ENCODE measurements at regions not wholly inside any gene's neighbourhood (a gene's known extent, or its start where the extent isn't known, plus 50 kb on each side); places are given as distances from the start of the nearest gene placed in this dataset.

DNA sequence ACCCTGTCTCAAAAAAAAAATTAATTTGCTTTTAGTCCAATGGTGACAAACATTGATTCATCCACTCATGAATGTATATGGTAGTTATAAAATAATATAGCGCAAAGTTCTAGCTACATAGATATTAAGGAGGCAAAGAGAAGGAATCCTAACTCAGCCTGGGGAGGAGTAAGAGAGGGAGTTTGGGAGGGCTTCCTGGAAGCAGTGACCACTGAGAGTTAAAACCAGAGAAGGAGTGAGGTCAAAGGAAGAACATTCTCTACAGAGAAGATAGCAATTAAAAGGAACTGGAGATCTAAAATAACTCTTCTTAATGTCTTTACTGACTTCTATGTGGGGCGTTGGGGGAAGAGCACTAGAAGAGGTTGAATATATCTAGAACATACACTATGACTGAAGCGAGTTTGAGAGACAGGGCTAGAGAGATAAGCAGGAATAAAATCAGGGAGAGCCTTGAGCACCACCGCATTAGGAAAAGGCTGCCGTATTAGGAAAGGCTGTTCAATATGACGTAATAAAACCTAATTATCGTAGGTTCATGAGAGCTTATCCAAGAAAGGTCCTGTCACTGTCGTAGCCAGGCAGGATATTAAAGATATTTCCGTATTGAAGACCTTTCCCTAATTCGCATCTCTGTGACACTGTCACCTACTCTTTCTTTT is 81.8 kb upstream of the CNKSR3 start:
- H3K4me3 Mint-ChIP-seq = no peak overlapping the region
- H3K36me3 Mint-ChIP-seq = no peaks in the 10 kb centered on the region
- H3K4me1 Mint-ChIP-seq = no peaks in the 10 kb centered on the region
- ATAC-seq = no peak
- no peak for DNase-seq (ENCODE audit: low spot score in 2 of 2)
- H3K9me3 Mint-ChIP-seq = no peaks in the 10 kb centered on the region
- no peak overlapping the region for H3K27ac Mint-ChIP-seq

DNA sequence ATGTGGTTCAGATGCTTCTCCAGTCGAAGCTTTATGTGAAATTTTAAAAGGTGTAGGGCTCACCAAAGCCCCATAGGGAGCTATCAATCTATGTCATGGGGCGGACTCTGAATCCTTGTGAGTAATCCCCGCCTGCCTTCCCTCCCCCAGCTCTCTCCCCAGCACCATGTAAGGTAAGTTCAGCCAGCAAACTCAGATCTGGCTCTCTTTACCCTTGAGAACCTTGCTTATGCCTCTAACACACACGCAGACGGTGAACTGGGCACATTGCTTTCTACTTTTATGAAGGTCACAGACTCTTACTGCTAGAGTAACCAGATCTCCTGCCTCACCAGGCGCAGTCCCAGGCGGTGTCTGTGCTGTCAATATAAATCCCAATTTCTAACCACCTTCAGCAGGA is 82.6 kb upstream of the CNKSR3 start:
- Mint-ChIP-seq H3K27ac (no peak overlapping the region), H3K4me1 (no peaks in the 10 kb centered on the region), H3K4me3 (no peak overlapping the region), H3K36me3 (no peaks in the 10 kb centered on the region), H3K9me3 (no peaks in the 10 kb centered on the region)
- ATAC-seq (no peak), DNase-seq (ENCODE audit: low spot score in 2 of 2) (no peak)

DNA sequence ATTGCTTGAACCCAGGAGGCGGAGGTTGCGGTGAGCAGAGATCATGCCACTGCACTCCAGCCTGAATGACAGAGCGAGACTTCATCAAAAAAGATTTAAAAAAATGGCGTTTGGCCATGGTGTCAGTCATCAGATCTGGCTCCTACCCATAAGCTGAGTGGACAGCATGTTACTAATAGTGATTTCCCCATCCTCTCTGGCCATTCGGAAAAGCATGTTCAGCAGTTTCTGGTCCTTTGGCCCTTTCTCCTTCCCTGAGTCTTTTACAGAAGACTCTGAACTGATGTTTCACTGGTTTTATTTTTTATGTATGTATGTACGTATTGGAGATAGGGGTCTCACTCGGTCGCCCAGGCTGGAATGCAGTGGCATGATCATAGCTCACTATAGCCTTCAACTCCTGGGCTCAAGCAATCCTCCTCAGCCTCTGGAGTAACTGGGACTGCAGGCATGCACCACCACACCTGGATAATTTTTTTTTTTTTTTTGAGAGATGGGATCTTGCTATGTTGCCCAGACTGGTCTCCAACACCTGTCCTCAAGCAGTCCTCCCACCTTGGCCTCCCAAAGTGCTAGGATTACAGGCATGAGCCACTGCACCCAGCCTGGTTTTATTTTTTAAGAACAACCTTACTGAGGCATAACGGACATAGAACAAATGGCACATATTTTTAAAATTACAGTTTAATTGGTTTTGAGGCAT is 84.2 kb upstream of the CNKSR3 start:
- no peak overlapping the region for H3K4me3 Mint-ChIP-seq
- H3K4me1 Mint-ChIP-seq = peaks cover 5% of the 10 kb centered on the region
- no peaks in the 10 kb centered on the region for H3K36me3 Mint-ChIP-seq
- no peak overlapping the region for H3K27ac Mint-ChIP-seq
- H3K9me3 Mint-ChIP-seq = no peaks in the 10 kb centered on the region
- no peak for DNase-seq (ENCODE audit: low spot score in 2 of 2)
- no peak for ATAC-seq

DNA sequence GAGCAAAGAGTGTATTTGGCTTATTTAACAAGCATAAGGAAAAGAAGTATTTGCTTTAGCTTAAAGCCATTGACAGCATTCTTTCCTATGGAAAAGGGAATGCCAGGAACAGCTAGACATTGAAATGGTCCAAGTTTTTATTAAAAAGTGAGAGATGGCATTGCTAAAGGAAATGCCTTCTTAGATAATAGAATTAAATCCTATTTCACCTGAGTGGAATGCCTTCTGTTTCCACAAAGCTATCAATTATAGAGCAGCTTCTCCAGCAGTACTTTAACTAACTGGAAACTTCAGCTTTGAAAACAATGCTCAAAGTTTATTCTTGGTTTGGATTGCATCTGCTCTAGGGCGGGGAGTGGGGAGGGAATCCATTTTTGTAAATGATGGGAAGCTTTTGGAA is 85.1 kb upstream of the CNKSR3 start:
- Mint-ChIP-seq H3K4me3 (no peak overlapping the region), H3K9me3 (no peaks in the 10 kb centered on the region), H3K4me1 (peaks cover 5% of the 10 kb centered on the region), H3K27ac (no peak overlapping the region), H3K36me3 (no peaks in the 10 kb centered on the region)
- ATAC-seq (no peak), DNase-seq (ENCODE audit: low spot score in 2 of 2) (no peak)

DNA sequence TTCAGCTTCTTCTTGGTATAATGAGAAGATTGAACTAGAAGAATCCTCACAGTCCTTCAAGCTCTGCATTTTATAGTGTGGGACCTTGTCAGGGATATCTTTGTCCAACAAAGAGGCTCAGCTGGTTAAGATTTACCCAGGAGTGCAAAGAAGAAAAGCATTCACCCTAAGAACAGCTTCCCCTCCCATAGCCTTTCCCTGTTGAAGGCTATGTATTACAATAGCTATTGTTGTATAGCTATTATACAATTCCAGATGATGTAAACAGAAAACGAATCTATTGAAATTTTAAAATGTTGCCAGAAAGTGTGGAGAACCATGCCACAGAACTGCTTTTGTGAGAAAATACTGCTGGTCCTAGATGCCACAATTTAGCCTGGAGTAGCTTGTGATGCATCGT is 85.5 kb upstream of the CNKSR3 start:
- Mint-ChIP-seq H3K9me3 (no peaks in the 10 kb centered on the region), H3K4me1 (peaks cover 5% of the 10 kb centered on the region), H3K27ac (no peak overlapping the region), H3K4me3 (no peak overlapping the region), H3K36me3 (no peaks in the 10 kb centered on the region)
- ATAC-seq (no peak), DNase-seq (ENCODE audit: low spot score in 2 of 2) (no peak)

DNA sequence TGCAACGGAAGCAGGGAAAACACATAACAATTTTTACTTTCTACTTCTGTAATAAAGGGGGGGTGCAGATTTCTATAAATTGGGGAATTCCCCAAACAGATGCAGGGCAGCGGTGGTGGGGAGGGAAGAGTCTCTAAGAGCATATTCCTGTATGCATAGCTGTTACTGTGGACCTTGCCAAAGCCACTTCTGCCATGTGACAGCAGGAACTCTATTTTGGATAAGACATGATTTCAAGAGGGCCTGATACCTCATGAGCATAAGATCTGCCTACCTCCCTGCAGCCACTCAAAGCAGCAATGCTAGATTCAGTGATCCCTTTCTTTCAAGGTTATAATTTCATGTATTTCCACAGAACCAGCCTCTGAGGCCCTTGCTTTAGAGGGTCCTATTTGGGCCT is 86.2 kb upstream of the CNKSR3 start:
- Mint-ChIP-seq H3K27ac (no peak overlapping the region), H3K36me3 (no peaks in the 10 kb centered on the region), H3K4me1 (peaks cover 5% of the 10 kb centered on the region), H3K9me3 (no peaks in the 10 kb centered on the region), H3K4me3 (no peak overlapping the region)
- DNase-seq (ENCODE audit: low spot score in 2 of 2) = no peak
- no peak for ATAC-seq

DNA sequence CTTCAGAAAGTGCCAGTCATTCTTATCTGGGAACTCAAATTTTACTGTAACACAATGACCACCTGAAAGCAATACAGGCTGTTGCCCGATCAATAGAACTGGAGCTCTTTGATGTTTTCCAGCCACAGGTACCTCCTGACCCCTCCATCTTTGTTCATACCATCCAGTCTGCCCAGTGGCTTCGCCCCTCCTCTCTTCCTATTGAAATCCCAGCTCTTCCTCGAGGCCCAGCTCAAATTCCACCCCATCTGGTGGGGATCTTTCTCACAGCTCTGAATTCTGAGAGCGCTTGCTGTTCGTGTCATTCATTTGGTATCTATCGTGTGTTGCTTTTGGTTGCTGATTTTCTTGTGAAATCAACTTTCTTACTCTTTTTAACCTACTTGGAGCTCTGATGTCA is 87.9 kb upstream of the CNKSR3 start:
- Mint-ChIP-seq H3K4me3 (no peak overlapping the region), H3K27ac (no peak overlapping the region), H3K36me3 (no peaks in the 10 kb centered on the region), H3K4me1 (peaks cover 5% of the 10 kb centered on the region), H3K9me3 (no peaks in the 10 kb centered on the region)
- ATAC-seq (no peak), DNase-seq (ENCODE audit: low spot score in 2 of 2) (no peak)

DNA sequence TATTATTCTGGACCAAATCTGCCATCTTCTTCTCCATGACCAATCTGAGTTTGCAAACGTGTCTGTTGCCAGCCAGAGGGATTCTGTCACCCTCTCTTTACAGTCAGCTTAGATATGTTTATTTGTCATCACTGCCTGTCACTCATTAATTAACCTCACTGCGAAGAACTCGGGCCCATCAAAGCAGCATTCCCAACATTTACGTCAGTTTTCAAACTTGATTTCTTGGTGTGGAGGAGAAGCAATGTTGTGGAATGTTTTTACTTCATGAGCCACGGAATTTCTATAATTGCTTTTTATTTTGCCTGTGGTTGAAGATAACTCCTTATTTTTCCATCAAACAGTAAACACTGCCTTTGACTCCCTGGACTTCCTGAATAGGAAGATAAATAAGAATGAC is 91.8 kb upstream of the CNKSR3 start:
- Mint-ChIP-seq H3K4me1 (peaks cover 32% of the 10 kb centered on the region), H3K36me3 (peaks cover 5% of the 10 kb centered on the region), H3K4me3 (no peak overlapping the region), H3K27ac (no peak overlapping the region), H3K9me3 (no peaks in the 10 kb centered on the region)
- ATAC-seq = no peak
- DNase-seq (ENCODE audit: low spot score in 2 of 2) = no peak

DNA sequence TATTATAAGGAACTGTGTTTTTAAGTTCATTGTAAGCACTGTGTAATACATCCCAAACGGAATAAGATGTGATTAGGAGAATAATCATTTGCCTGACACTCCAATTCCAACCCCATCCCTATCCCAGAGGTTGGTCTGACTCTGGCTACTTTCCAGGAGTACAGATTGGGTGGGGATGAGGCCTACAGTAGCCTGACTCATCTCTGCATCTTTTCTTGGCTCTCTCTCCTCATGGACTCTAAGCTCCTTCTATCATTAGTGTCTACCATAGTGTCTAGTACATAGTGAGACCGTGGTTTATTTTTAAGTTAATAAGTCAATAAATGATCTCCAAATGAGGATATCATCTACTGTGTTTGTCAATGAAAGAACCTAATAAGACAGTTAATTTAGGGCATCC is 92.2 kb upstream of the CNKSR3 start:
- Mint-ChIP-seq H3K4me3 (no peak overlapping the region), H3K4me1 (peaks cover 32% of the 10 kb centered on the region), H3K36me3 (peaks cover 5% of the 10 kb centered on the region), H3K27ac (no peak overlapping the region), H3K9me3 (no peaks in the 10 kb centered on the region)
- DNase-seq (ENCODE audit: low spot score in 2 of 2) = no peak
- no peak for ATAC-seq

DNA sequence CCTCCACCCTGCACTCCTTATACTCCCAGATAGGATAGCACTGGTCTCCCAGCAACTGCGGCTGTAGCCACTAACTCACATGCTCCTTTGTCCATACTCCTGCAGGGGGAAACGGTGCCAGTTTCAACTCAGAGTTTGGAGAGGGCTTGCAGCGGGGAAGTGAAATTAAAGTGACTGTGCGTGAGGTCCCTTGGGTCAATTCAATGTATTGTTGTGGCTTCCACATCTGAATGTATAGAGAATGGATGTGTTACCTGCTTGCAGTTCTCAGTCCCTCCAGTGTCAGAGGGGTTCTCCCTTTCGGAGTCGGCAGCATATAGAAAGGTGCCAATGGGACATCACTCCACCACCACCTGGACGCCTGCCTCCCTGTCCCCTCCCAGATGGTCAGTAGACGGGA is 93.6 kb upstream of the CNKSR3 start:
- Mint-ChIP-seq H3K4me3 (no peak overlapping the region), H3K27ac (no peak overlapping the region), H3K4me1 (peaks cover 27% of the 10 kb centered on the region)

DNA sequence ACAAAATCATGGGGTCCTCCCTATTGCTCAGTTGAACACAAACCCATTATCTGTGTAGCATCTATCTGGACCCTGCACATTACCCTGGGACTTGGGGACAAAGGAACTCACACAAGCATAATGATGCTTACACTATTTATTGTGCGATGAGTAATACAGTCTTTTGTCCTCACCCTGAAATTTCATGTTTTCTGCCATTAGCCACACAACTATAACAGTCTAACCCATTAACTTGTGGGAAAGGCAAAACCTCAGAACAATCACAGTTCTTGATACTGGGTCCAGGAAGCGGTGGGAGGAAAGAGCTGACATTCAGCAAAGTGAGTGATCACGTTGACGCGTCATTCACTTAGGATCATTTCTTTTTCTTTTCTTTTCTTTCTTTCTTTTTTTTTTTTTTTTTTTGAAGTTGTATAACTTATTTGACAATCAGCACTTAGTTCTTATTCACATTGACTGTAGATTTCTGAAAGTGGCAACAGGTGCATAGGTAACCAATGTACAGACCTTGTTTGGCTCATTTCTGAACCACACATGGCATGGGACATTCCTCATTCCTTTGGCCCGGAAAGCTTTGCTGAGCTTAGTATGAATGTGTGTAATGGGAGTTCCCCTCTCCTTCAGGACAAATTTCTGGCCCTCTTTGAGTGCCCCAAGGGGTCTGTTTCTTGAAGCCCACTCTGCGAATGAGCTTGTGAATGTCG is 94.8 kb upstream of the CNKSR3 start:
- ATAC-seq = peak; percentile 76
- no peak for DNase-seq (ENCODE audit: low spot score in 2 of 2)
- Mint-ChIP-seq H3K36me3 (peaks cover 5% of the 10 kb centered on the region), H3K4me1 (peaks cover 27% of the 10 kb centered on the region), H3K27ac (peak overlapping the region; percentile 91), H3K9me3 (no peaks in the 10 kb centered on the region), H3K4me3 (peak overlapping the region; percentile 69)

More for the DNA sequence above, 93.6 kb upstream of the CNKSR3 start:
- peaks cover 5% of the 10 kb centered on the region for H3K36me3 Mint-ChIP-seq
- no peaks in the 10 kb centered on the region for H3K9me3 Mint-ChIP-seq
- ATAC-seq (no peak), DNase-seq (ENCODE audit: low spot score in 2 of 2) (no peak)

DNA sequence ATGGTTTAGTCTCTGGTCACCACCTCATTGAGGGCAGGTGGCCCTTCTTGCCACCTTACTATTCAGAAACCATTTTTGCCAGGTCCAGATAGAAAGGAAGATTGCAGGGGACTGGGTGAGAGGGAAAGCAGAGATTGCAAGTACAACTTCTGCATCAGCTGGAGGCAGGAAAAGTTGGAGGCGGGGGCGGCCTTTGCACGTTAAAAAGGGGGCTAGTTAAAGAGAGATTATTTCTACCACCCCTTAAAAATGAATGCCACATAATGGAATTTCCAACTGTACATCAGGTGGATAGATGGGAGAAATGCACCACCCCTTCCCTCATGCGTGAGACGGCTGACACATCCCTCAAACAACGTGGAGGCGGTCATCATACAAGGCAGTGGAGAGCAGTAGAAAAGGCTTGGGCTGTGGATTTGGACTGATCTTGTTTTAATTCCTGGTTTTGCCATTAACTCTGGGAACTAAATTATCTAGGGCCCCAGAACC is 95.4 kb upstream of the CNKSR3 start:
- H3K4me1 Mint-ChIP-seq = peaks cover 28% of the 10 kb centered on the region
- H3K36me3 Mint-ChIP-seq = peaks cover 5% of the 10 kb centered on the region
- no peak for ATAC-seq
- H3K9me3 Mint-ChIP-seq = no peaks in the 10 kb centered on the region
- no peak for DNase-seq (ENCODE audit: low spot score in 2 of 2)
- peak overlapping the region; percentile 69 for H3K4me3 Mint-ChIP-seq
- peak overlapping the region; percentile 91 for H3K27ac Mint-ChIP-seq

DNA sequence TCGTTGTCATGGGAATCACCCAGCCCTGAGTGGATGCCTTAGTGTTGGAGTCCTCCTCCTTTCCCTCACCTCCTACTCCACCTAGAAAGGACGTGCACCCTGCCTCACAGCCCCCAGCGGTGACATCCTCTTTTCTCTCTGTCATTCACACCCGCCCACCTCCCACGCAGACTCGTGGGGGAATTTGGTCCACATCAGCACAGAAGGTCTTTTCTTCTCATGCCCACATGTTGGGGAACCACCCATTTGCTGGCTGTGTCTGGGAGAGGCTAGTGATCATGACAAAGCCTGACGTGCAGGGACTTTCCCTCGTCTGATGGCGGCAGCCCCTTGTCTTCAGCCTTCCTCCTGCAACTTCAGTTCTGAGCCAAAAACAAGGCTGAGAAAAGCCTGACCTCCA is 96.0 kb upstream of the CNKSR3 start:
- Mint-ChIP-seq H3K4me3 (peak overlapping the region; percentile 69), H3K4me1 (peaks cover 32% of the 10 kb centered on the region)
- peak; percentile 92 for ATAC-seq

DNA sequence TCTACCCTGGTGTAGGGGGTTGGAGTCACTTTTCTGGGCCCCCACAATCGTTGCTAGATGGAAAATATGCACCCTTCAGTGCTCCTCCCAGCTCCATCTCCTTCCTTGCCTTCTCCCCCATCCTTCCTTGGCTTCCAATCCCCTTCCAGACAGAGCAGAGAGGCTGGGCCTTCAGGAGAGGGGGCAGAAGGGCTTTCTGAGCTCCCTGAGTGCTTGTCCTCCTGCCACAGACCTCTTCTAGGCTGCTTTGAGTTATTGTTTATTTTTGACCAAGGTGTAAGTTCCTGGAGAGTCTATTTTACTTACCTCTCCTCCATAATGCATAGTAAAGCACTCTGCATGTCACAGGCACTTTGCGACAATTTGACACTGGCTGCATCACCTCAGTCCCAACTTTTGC is 96.4 kb upstream of the CNKSR3 start:
- ATAC-seq (no peak), DNase-seq (ENCODE audit: low spot score in 2 of 2) (no peak)
- Mint-ChIP-seq H3K4me3 (peak overlapping the region; percentile 69), H3K27ac (peak overlapping the region; percentile 91), H3K9me3 (no peaks in the 10 kb centered on the region), H3K36me3 (peaks cover 5% of the 10 kb centered on the region), H3K4me1 (peaks cover 32% of the 10 kb centered on the region)

More for the DNA sequence above, 96.0 kb upstream of the CNKSR3 start:
- Mint-ChIP-seq H3K9me3 (no peaks in the 10 kb centered on the region), H3K36me3 (peaks cover 5% of the 10 kb centered on the region), H3K27ac (peak overlapping the region; percentile 91)
- peak; percentile 60 to 86 for DNase-seq (ENCODE audit: low spot score in 2 of 2)

DNA sequence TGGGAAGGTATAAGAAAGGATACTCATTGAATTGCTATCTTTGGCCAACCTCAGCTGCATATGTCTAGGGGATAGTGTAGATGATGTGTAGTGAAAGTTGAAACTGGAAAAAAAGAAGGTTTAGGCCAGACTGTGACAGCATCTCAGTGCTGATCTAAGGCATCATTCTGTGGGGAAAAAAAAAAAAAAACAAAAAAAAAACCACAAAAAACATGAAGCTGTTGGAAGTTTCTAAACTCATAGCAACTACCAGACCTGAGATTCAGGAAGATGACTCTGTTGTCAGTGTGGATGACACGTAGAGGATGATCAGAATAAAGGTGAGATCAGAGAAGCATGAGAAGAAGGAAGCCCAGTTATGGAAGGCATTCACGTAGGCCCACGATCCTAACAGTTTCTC is 100.8 kb upstream of the CNKSR3 start:
- Mint-ChIP-seq H3K4me1 (peaks cover 22% of the 10 kb centered on the region), H3K9me3 (peaks cover 2% of the 10 kb centered on the region), H3K27ac (no peak overlapping the region), H3K4me3 (no peak overlapping the region), H3K36me3 (peaks cover 5% of the 10 kb centered on the region)
- DNase-seq (ENCODE audit: low spot score in 2 of 2) = no peak
- ATAC-seq = peak; percentile 49

DNA sequence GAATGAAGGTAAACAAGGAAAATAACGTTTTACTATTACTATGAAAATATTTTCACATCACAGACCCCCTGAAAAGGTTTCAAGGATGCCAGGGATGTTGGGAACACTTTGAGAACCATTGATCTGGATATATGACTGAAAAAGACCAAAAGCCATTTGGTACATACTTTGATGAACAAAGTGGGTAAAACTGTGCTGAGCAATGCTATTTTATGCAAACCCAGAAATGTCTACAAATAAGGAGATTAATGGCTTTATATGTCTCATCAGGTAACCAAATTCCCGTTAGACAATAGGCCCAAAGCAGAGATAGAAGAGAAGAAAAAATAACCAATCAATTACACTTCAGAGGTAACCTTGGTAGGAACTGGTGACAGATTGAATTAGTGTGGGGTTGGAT is 101.4 kb upstream of the CNKSR3 start:
- H3K27ac Mint-ChIP-seq = no peak overlapping the region
- ATAC-seq = no peak
- peaks cover under 1% of the 10 kb centered on the region for H3K36me3 Mint-ChIP-seq
- H3K4me1 Mint-ChIP-seq = peaks cover 16% of the 10 kb centered on the region
- H3K9me3 Mint-ChIP-seq = peaks cover 2% of the 10 kb centered on the region
- no peak overlapping the region for H3K4me3 Mint-ChIP-seq
- no peak for DNase-seq (ENCODE audit: low spot score in 2 of 2)

Measured in stimulated activated effector memory CD8-positive, alpha-beta T cell treated with anti-CD3 and anti-CD28 coated beads, Interleukin-12 subunit alpha, Interleukin-12 subunit beta, amount 100 ng/mL, for 72 hours (primary cell).